ENCODE measurements at regions not wholly inside any gene's neighbourhood (a gene's known extent, or its start where the extent isn't known, plus 50 kb on each side); places are given as distances from the start of the nearest gene placed in this dataset.

DNA sequence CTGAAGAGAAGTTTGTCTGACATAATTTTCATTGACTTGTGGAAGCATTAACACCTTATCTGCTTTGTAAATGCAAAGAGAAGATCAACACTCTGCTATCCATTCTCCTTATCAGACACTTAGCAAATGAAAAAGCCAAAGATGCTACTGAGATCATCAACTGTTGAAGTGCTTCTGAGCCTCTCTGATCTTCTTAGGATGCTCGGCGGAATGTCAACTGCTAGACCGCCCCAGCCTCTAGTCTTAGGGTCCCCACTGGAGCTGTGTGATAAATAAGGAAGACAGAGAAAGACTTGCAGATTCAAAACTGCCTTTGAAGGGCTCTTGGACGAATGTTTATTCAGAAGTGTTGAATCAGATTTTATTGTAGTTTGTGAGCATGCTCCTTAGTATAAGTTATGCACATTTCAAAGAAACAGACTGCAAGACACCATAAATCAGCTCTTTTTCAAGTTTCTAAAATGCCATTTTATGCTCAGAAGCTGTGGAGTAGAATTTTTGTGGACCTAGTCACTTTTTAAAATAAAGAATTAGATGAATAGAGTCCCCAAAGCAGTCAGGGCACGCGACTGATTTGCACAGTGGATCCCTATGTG is 197.9 kb downstream of the DIRAS2 start:
- intact Hi-C loops (cut with micrococcal nuclease; ENCODE audit: unreplicated experiment) = no loop called here
- Histone ChIP-seq H3K79me2 (ENCODE audit: insufficient read depth, low read depth, low read length) (no peaks in the 10 kb centered on the region), H3K36me3 (ENCODE audit: insufficient read depth, low read length) (no peaks in the 10 kb centered on the region), H3K9me3 (ENCODE audit: low read length) (no peaks in the 10 kb centered on the region), H2AFZ (ENCODE audit: low read length) (no peak overlapping the region), H3K27ac (ENCODE audit: low read depth, low read length, poor library complexity, severe bottlenecking) (no peak overlapping the region), H3K9me2 (ENCODE audit: insufficient read depth, low read length) (no peaks in the 10 kb centered on the region), H3K4me3 (ENCODE audit: low read depth, low read length, poor library complexity, severe bottlenecking) (no peak overlapping the region), H3K4me1 (ENCODE audit: insufficient read depth, low read length, poor library complexity, severe bottlenecking) (no peaks in the 10 kb centered on the region), H3K4me2 (ENCODE audit: low read length) (no peak overlapping the region), H4K20me1 (ENCODE audit: insufficient read depth, low read length) (no peaks in the 10 kb centered on the region)
- no peak for DNase-seq (ENCODE audit: low spot score)
- ChIA-PET CTCF (ENCODE audit: unreplicated experiment) (no interaction called here), POLR2A (no interaction called here)
- no TSS peak for BruUV-seq (replicated peaks)
- TF ChIP-seq, protein P1, sequence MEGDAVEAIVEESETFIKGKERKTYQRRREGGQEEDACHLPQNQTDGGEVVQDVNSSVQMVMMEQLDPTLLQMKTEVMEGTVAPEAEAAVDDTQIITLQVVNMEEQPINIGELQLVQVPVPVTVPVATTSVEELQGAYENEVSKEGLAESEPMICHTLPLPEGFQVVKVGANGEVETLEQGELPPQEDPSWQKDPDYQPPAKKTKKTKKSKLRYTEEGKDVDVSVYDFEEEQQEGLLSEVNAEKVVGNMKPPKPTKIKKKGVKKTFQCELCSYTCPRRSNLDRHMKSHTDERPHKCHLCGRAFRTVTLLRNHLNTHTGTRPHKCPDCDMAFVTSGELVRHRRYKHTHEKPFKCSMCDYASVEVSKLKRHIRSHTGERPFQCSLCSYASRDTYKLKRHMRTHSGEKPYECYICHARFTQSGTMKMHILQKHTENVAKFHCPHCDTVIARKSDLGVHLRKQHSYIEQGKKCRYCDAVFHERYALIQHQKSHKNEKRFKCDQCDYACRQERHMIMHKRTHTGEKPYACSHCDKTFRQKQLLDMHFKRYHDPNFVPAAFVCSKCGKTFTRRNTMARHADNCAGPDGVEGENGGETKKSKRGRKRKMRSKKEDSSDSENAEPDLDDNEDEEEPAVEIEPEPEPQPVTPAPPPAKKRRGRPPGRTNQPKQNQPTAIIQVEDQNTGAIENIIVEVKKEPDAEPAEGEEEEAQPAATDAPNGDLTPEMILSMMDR (conservative IDR thresholded peaks at IDR 0.05; ENCODE audit: low read length) = no peak
- TF ChIP-seq EZH2phosphoT487 (IDR thresholded peaks at IDR 0.05; ENCODE audit: borderline replicate concordance, low read depth, low read length) = no peak

DNA sequence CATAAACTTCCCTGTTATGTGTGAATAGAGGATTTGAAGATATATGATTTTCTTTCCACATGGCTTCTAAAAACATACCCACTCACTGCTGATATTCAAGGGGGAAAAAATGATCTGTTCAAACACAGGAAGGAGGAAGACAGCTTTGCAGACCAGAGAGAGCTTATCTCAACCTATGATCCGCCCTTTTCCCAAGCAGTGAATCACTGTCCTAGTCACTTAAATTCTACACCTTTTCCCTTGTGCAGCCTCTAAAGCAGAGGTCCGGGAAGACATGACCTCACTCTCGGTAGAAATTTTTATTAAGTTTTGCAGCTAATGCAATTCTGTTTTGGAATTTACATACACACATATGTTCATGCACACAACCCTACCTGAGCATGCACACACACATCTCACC is 197.2 kb downstream of the DIRAS2 start:
- no peak overlapping the region for H2AFZ ChIP-seq (ENCODE audit: low read length)
- ChIA-PET POLR2A (no interaction called here), CTCF (ENCODE audit: unreplicated experiment) (no interaction called here)

More for the DNA sequence above, 197.2 kb downstream of the DIRAS2 start:
- H3K36me3 ChIP-seq (ENCODE audit: insufficient read depth, low read length) = no peaks in the 10 kb centered on the region
- TF ChIP-seq EZH2phosphoT487 (IDR thresholded peaks at IDR 0.05; ENCODE audit: borderline replicate concordance, low read depth, low read length) = no peak
- TF ChIP-seq, protein P1 (conservative IDR thresholded peaks at IDR 0.05; ENCODE audit: low read length) = no peak
- H4K20me1 ChIP-seq (ENCODE audit: insufficient read depth, low read length) = no peaks in the 10 kb centered on the region
- no peak for DNase-seq (ENCODE audit: low spot score)
- intact Hi-C loops (cut with micrococcal nuclease; ENCODE audit: unreplicated experiment) = no loop called here
- no TSS peak for BruUV-seq (replicated peaks)
- H3K9me2 ChIP-seq (ENCODE audit: insufficient read depth, low read length) = no peaks in the 10 kb centered on the region
- no peaks in the 10 kb centered on the region for H3K79me2 ChIP-seq (ENCODE audit: insufficient read depth, low read depth, low read length)
- no peak overlapping the region for H3K4me2 ChIP-seq (ENCODE audit: low read length)
- H3K4me3 ChIP-seq (ENCODE audit: low read depth, low read length, poor library complexity, severe bottlenecking) = no peak overlapping the region
- H3K4me1 ChIP-seq (ENCODE audit: insufficient read depth, low read length, poor library complexity, severe bottlenecking) = no peaks in the 10 kb centered on the region
- H3K27ac ChIP-seq (ENCODE audit: low read depth, low read length, poor library complexity, severe bottlenecking) = no peak overlapping the region
- H3K9me3 ChIP-seq (ENCODE audit: low read length) = no peaks in the 10 kb centered on the region

All from OCI-LY7 (cell line).